GM10266 (cell line): ENCODE measurements at regions not wholly inside any gene's neighbourhood (a gene's known extent, or its start where the extent isn't known, plus 50 kb on each side); places are given as distances from the start of the nearest gene placed in this dataset.

Experiments used
- DNase-seq: peaks from one replicate; pipeline ENCODE4 v3.0.0; 2012; ENCODE audit errors: extremely low spot score
- CTCF ChIP-seq: IDR thresholded peaks from 2 replicates; pipeline ENCODE4 v1.5.1; 2012; ENCODE audit warnings: mild to moderate bottlenecking, low read depth; ENCODE audit not compliant: control insufficient read depth, insufficient read depth; ENCODE audit errors: missing control alignments

DNA sequence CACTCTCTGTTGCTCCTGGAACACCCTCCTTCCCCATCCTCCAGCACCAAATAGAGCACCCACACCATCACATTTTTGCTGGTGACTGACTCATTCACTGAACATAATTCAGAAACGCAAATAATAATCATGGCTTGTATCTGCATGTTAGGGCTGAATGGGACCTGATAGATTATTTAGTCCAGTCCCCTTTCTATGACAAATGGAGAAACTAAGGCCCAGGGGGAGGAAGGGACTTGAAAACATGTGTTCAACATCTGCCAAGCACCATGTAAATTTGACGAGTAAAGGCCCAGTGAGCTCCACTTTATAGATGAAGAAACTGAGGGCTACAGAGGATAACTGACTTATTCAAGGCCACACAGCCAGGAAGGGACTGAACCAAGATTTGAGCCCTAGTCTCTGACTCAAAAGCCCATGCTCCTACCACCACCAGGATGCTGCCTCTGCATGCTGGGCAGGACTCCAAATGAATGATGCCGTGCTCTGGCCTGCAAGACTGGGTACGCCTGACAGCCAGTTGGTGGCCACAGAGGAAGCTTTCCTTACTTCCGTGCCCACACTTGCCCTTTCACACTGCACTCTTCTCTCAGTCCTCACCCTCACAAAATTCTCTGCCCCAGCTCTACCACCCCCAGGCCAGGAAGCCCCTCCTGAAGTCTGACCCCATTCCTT lies 133.3 kb upstream of the PJA1 start:
- TF ChIP-seq CTCF = no peak
- DNase-seq = no peak

DNA sequence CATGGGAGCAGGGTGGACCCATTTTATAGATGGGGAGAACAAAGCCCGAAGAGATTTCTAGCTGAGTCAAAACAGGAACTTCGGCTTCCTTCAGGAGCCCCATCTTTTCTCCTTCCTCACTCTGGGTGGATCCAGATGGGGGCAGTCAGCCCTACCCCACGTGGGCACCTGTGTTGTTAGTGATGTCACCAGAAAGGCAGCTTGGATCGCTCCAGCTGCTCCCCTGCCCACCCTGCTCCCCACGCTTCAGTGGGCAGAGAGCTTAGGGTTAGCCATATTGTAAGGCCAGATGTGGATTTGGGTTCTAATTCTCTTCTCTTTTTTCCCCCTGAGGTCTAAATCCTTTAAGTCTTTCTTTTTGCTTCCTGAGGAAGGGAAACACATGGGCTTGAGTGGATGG lies 132.3 kb upstream of the PJA1 start:
- DNase-seq = no peak
- no peak for TF ChIP-seq CTCF

DNA sequence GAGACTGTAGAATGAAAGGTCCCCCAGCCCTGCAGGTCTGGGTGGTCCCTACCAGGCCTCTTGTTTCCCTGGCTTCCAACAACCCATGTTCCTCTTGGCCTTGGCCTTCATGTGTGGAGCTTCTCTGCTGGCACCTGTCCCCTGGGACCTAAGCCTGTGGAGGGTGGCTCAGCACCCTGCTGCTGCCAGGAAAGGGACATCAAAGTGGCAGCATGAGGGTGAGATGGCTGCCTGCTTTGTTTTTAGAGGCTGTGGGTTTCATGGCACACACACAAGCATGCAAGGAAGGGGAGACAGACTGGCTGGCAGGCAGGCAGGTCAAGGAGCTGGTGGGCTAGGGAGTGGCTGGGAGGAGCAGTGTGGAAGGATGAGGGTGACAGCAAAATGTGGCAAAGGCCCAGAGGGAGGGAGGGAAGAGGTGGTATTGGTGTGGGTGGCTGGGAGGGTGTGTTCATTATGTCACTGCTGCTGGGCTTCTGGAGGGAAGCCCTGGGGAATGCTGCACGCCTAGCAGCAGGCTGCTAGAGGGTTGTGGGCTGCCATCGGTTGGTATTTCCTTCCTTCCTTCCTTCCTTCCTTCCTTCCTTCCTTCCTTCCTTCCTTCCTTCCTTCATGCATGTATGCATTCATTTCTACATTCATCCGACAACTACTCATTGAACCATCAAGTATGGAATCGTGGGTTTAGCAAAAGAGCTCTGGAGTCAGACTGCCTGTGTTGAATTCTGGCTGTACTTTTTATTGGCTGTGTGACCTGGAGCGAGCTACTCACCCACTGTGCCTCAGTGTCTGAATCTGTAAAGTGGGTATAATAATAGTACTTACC lies 128.7 kb upstream of the PJA1 start:
- TF ChIP-seq CTCF = no peak
- DNase-seq = no peak

DNA sequence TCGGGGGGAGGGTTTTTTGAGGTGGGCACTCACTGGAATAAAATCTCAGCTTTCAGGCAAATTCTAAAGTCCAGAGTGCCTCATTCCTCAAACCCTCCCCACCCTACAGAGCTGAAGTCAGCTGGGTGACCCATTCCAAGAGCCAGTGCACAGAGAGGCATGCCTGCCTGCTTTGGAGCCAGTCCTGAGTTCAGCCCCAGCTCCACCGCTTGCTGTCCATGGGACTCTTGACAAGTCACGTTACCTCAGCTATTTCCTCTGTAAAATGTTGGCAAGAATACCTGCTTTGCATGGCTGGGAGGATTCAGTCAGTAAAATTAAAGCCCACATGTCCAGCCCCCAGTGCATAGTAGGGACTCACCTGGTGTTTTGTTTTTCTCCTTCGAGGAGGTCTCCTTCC lies 125.9 kb upstream of the PJA1 start:
- TF ChIP-seq CTCF = no peak
- DNase-seq = no peak

- no peak for DNase-seq
- TF ChIP-seq CTCF = no peak
These were observed 125.0 kb upstream of the PJA1 start for GRCh38 chrX:69290292-69290691.

DNA sequence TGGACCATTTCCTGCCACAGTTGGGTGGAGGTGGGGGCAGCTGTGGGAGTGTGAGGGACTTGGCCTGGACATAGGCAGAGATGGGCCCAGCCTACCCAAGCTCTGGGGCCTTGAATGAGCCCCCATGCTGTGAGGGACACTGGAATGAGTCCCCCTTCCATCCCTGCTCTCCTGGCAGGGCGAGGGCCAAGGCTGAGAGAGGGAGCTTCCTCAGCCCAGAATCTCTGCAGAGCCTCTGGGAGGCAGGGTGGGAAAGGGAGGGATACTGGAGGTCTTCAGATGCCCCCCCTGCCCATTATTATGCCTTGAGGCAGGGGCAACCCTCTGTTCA lies 124.5 kb upstream of the PJA1 start:
- no peak for DNase-seq
- no peak for TF ChIP-seq CTCF
